RCC 7860 (cell line): ENCODE measurements at regions not wholly inside any gene's neighbourhood (a gene's known extent, or its start where the extent isn't known, plus 50 kb on each side); places are given as distances from the start of the nearest gene placed in this dataset.

Source experiments
- DNase-seq: peaks from one replicate; pipeline ENCODE4 v3.0.0-alpha.2; 2015; ENCODE audit warnings: low spot score
- FAIRE-seq: peaks from 2 replicates; lab custom pipeline; 2012; peaks lifted over from hg19 to GRCh38; lab: Jason Lieb, UNC

DNA sequence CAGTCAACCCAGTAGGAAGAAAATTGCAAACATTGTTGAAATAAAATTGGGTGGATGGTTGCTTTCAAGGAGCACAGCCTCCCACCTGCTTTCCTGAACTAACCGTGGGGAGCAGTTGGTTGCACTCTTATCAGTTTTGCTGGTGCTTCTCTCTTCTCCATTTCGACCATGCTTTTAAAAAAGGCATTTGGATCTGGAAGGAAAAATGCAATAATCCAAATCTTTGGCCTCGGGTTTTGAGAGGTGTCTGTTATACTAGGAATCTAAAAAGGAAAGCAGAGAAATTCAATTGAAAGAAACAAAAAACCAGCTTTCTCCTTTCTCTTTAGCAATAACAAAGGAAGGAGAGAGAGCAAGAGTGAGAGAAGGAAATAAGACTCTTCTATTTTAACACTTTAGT lies 113.6 kb upstream of the ARGLU1 start:
- no peak for FAIRE-seq
- DNase-seq, result no peak

- no peak for FAIRE-seq
Measured at GRCh38 chr13:106680796-106681472, 113.0 kb upstream of the ARGLU1 start.

DNA sequence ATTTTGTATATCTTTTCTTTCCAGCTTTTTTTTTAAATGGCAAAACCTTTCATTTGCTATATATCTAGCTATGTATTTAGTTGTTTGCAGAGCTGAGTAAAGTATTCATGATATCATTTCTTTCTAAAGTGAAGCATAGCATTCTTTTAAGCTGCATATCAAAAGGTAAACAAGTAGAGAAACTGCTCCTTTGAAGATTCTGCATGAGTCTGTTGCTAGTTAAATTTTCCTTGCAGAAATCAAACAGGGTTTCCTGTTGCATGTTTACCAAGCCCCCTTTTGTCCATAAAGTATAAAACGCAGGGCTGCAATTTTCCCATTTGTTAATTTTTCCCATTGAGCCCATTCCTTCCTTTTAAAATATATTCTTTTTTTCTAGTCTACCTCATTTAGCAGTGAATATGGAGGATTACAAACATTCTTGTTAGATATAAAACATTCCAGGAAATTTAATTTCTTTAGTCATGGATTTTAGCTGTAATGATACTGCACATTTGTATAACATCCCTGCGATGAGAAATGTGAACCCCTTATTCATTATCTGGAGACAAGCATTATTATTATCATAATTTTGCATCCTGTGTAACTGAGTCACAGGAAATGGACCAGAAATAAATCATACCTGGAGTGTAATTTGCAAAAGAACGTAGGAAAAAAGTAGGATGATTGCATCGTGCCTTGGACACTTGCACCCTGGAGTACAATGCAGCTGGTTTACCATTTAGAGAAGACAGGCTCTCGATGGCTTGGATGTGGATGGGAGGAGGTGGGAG lies 110.9 kb upstream of the ARGLU1 start:
- FAIRE-seq, result no peak
- no peak for DNase-seq

More at GRCh38 chr13:106680796-106681472, 113.0 kb upstream of the ARGLU1 start:
- no peak for DNase-seq

DNA sequence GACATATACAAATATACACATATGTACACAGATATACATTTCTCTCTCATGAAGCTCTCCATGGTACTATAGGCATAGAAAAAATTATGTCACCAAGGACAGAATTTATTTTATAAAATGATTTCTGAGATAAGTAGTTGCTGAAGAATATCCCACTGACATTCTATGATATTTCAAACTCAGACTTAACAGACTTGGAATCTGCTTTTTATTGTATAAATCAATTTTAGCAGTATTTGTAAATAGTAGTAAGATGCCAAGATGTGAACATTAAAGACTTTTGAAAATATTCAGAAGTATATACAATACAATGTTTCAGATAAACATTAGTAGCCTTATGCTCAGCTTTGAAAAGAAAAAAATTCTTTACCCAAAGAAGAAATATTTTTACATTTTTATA lies 107.4 kb upstream of the ARGLU1 start:
- FAIRE-seq (no peak), DNase-seq (no peak)

DNA sequence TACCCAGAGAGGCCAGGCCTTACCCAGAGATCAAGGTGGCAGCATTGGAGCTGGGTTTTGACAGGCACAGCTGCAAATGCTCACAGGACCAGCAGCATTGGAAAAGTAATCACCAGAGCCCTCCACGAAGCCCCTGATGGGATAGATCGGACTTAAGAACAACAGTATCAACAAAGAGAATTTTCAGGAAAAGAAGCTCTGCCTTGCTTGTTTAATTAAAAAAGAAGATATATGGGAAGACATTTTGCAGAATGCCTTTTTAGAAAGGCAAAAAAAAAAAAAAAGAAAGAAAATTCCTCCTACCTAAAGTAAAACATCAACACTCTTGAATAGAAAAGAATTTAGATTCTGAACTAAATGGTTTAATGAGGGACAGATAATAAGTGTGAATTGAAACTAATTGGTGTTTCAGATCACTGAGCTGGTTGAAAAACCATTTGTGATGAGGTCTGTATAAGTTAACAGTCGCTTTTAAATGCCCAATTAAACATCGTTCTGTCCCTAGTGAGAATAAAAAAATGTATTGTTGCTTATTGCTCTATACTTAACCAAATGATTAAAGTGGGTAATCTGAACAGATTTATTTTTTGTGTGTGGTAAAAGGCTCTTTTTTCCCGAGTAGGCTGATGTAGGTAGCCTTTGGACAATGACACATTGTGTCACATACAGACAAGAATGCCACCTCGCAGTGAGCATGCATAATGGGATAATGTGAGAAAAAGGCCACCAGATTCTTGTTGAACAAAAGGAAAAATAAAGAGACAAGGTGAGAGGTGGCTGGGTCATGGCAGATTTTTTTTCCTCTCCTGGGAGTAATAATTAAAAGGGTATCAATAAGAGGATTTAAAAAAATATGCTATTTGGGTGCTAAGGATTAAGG lies 93.0 kb upstream of the ARGLU1 start:
- DNase-seq (no peak), FAIRE-seq (no peak)

DNA sequence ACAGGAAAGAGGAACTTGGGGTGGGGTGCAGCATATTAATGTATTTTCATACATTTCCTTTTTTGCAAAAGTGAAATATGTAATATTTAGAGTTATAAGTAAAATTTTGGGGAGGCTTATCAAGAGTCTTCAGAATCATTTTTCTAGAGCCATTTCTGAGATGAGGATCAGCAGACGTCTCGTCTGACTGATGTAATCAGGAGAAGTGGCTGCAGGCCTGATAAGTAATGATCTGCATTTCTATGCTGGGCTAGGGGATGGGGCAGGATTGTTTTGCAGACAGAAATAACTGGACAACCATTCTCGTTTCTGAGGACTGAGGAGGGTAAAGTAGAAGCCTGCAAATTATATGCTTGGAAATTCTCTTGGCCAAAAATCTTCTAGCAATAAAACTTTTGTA lies 89.2 kb upstream of the ARGLU1 start:
- FAIRE-seq, result no peak

DNA sequence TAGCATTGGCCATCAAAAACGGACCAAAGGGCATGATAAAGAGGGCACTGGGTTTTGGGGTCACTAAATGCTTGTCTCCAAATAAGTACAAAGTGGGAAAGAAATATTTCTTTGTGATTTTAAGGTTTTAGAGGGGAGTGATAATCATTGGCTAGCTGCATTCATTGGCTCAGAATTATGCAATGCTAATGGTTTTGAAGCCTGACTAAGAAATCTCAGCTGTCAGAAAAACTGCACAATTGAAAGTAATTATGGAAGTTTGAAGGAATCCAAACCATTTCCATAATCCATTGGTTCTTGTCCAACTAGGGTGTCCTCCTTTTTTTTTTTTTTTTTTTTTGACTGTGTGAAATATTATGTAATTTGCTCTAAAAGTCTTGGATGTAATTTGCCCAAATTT lies 88.2 kb upstream of the ARGLU1 start:
- FAIRE-seq (no peak), DNase-seq (no peak)

More for the DNA sequence above, 89.2 kb upstream of the ARGLU1 start:
- no peak for DNase-seq

DNA sequence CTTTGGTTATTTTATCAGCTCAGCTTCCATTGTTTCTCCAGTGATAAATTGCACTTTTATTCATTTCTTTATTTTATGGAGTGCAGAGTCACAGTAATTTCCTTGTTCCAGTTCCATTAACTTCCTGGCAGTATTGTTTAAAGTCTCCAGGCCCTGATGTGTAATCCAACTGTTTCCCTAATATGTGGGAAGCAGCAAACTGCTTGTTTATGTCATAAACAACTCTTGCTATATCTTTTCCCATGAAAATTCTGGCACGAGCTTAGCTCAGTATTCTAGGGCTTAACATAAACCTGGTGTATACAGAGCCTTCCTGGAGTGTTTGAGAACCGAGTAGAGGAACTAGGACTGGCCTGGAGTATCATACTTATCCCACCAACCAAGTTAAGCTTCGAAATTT lies 83.5 kb upstream of the ARGLU1 start:
- DNase-seq (no peak), FAIRE-seq (no peak)

DNA sequence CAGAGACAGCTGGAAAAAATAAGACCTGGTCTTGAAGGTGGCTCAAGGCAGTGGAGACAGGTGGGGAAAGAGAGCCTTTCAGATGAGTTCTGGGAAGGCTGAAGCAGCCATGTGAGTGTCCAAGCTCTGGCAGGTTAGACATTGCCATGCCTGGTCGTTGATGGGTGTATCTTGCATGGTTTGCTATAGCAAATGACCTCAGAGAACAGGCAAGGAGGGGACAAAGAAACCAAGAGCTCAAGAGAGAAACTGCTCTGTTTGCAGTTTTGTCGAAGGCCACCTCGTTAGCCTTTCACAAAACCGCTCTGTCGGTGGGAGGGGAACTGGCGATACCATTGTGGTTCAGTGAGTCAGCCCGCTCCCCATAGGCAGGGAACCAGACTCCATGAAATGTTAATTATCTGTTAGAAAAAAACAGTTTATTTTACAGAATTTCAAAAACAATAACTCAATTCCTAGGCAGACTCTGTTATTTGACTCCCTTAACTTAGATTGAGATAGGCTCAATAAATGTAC lies 82.8 kb upstream of the ARGLU1 start:
- DNase-seq (no peak), FAIRE-seq (no peak)

DNA sequence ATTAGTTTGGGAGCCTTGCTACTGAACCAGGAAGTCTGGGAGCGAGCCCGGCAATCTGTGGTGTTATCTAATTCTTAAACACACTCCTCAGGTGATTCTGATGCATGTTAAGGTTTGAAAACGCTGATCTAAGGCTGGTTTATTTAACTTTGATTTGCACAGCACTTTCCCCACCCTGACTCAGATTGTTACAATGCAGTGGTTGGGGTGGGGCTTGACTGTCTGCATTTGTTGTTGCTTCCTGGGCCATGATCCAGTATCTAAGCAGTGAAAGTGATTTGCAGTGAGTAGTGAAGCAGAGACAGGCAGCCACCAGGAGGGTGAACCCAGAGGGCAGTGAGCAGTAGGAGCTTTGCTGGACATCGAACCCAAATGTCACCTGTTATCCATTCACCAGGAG lies 81.6 kb upstream of the ARGLU1 start:
- no peak for FAIRE-seq
- DNase-seq, result no peak

- FAIRE-seq, result no peak
- no peak for DNase-seq
Measured at GRCh38 chr13:106640515-106640914, 72.6 kb upstream of the ARGLU1 start.

DNA sequence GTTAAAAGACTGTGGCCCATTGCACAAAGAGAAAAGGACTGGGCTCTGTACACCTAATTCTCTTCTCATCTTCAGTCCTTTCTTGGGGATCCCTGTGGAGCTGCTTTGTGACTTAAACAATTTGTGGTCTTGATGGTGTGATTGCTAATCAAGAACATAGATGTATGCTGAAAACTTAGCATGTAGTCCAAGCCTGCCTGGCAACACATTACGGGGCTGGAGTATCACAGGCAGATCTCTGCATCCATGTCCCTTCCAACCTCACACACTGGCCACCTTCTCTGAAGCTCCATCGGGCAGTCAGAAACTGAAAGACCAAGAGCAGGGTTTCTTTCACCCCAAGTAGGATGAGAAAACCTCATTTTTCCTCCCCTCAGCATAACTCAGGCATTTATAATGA lies 69.6 kb upstream of the ARGLU1 start:
- FAIRE-seq, result no peak
- DNase-seq, result no peak

DNA sequence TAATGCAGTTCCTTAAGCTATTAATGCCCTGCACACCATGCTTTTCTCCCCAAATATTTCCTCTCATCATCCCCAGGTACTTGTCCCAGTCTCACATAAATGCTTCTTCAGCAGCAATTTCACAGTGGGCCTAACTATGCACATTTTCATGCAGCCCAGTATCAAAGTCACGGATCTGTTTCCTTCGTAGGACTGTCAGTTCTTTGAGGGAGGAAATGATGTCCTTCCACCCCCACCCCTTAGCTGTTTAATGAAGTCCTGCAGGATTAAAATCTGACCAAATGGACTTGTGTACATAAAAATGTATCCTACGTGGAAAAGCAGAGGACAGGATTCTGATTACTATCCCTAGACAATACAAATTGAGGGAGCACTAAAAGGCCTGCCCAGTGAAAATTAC lies 68.6 kb upstream of the ARGLU1 start:
- DNase-seq (no peak), FAIRE-seq (no peak)

DNA sequence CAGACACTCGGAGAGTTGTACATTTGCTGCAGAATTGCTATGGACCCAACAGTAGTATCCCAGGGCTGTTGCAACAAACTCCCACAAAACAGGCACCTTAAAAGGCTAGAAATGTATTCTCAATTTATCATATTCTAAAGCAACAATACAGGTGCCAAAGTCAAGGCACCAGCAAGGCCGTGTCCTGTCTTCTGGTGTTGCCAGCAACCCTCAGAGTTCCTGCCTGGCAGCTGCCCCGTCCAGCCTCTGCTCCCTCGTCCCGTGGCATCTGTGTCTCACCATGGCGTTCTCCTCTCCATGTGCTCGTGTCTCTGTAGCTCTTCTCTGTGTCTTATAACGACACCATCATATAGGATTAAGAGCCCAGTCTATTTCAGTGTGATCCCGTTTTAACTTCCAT lies 67.7 kb upstream of the ARGLU1 start:
- FAIRE-seq (no peak), DNase-seq (no peak)

DNA sequence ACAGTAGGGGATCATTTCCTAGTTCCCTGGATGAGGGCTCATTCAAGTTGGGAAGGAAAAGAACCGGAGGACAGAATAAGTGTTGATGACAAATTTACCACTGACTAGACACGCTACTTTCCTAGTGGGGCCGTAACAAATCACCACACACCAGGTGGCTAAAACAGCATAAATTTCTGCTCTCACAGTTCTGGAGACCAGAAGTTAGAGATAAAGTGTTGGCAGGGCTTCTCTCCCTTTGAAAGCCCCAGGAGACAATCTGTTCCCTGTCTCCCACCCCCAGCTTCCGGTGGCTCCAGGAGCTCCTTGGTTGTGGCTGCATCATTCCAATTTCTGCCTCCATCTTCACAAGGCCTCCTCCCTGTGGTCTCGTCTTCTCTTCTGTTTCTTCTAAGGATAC lies 65.4 kb upstream of the ARGLU1 start:
- FAIRE-seq (no peak), DNase-seq (no peak)

DNA sequence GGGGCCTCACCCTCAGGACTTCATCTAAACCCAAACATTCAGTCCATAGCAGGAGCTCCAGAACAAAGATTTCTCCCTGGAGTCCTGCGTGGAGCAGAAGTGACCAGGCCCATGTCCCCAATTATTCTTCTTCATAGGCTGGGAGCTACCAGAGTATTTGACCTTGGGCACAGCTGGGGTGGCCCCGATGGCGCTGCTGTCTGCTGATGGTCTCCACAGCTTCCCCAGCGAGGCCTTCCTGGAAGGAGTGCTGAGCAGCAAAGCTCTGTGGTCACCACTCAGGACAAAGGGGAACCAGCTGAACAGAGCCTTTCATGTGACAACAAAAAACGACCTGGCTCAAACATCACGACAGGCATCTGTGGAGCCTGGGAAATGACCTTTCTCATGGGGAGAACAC lies 62.7 kb upstream of the ARGLU1 start:
- FAIRE-seq, result no peak

DNA sequence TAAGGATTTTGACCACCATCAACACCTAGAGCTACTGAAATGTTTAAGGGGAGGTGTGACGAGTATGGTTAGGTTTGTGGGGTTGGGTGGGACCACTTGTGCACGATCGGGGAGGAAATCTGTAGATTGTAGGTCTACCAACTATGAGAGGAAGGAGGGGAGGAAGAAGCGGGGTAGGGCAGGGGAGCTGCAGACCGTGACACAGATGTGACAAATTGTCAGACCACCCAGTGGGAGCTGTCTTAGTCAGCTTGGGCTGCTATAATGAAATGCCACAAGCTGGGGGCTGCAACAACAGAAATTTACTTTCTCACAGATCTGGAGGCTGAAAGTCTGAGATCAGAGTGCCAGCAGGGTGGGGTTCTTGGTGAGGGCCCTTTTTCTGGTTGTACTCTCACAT lies 62.2 kb upstream of the ARGLU1 start:
- FAIRE-seq (no peak), DNase-seq (no peak)

More for the DNA sequence above, 62.7 kb upstream of the ARGLU1 start:
- DNase-seq, result no peak

DNA sequence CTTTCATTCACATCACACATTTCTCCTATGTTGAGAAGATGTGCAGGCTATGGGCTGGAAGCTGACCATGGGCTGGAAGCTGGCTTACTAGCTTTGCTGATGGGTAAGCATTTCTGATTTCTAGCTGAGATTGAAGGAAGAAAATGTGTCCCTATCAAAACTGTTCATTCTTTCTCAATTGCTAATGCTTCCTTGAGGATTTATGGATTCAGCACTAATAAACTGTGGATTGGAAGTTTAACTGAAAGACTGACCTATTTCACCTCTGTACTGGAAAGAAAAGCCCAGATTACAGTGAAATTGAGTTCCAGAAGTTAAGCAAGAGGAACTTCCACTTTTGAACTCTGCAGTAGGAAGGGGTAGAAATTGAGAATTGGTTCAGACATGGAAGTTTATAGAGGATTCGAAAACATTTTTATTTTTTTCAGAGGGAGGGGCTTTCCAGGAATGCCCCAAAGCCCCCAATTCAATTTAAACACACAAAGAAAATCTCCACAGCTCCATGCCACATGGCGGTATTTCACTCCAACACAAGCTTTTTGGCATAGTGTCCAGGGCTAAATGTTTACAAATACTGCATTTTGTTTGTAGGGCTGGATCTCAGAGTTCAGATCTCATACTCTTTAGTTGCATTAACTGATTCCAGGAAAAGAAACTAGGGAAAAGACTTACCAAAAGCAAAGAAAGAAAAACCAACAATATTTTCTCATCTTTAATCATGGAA lies 61.2 kb upstream of the ARGLU1 start:
- no peak for DNase-seq
- FAIRE-seq, result no peak

- FAIRE-seq (no peak), DNase-seq (no peak)
Measured at GRCh38 chr13:106626473-106626872, 58.5 kb upstream of the ARGLU1 start.

DNA sequence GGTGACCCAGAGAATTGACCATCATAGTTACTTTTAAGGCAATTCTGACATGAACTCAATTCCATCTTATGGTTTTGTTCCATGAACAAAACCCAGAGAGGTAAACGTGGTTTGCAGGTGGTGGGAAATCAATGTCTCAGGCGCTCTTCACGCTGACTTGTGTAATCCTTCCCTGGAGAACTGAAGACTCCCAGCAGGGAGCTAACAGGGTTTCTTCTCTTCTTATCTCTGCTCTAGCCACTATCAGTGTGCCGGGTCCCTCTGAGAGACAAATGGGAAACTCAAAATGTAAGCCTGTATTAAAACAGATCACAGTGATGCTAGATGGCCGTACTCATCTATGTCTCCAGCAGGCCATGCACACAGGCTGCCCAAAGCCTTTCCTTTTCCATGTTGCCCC lies 57.6 kb upstream of the ARGLU1 start:
- no peak for FAIRE-seq
- DNase-seq, result no peak
